NCI-H69 (cell line): ENCODE measurements at regions not wholly inside any gene's neighbourhood (a gene's known extent, or its start where the extent isn't known, plus 50 kb on each side); places are given as distances from the start of the nearest gene placed in this dataset.

Source experiments
- DNase-seq: peaks from one replicate; lab custom pipeline; 2025; lab: John Stamatoyannopoulos, UW

DNA sequence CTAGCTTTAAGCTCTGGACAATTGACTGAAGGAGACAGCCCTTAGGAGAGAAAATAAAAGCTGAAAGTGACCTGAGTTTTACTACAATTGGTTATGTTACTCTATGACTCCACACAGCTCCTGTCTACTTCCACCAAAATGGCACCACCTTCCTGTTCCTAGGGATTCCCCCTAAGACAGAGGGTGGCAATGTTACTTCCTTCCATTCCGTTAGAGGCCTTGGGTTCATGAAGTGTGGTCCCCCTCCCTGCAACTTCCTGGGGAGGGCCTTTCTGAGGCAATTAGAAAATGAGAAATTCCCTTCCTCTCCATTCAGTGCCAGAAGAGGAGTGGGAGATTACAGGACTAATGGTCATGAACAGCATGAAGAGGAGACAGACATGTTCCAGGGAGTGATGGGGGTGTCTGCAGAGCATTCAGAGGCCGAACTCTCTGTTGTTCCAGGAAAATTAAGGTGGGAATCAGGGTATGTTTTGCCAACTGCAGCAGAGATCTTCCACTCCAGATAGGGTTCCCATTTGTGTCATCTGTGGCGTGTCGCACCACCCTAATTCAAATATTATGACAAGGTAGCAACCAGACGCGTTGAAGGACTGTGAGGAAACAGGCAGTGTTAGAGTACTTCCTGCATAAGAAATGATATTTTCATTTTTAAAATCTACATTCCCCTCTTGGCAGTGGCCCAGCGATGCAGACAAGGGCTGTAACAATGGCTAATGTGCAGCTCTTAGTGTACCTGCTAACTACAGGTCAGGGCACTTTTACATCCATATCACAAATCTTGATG is 53.1 kb upstream of the TRIM67 start:
- DNase-seq: no peak

DNA sequence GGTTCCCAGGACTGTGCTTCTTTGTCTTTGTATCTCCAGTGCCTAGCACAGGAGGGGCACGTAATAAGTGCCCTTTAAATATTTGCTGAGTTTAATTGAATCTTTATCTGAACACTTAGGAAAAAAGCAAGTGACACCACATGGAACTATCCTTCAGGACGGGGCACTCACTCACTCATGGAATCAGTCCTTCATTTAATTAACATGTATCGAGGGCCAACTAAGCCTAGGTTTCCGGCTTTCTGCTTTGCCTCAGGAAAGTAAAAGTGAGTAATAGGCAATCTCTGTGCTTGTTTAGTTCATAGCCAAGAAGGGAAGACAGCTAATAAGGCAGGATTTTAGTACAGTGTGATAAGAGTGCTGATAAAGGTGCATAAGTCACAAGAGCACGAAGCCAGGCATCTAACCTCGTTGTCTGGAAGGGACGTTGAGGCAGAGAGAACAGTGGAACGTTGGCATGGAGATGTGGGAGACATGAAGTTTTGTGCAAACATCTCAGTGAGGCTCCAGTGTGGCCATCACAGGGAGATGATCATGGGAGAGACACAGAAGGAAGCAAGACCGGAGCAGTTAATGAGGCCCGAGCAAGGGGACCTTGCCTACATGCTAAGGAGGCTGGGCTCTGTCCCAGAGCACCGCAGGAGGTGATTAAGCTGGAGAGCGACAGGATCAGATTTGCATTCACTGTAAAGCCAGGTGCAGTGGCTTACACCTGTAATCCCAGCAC is 54.1 kb upstream of the TRIM67 start:
- DNase-seq: no peak

DNA sequence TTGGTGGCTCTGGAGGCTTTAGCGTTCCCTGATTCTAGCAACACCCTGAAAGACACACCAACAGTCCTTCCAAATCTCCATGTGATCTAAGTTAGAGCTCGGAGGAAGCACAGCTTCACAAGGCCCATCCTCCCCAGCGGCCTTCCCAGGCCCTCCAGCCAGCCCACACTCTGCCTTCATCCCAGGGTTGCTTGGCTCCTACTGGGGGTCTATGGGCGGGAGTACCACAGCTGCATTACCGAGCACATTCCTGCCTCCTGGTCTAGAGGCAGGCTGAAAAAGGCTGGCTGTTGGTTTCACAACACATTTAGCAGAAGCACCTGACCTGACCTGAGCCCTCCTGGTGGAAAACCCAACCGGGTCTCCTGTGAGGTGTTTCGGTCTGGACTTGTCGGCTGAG is 54.7 kb upstream of the TRIM67 start:
- no peak for DNase-seq

DNA sequence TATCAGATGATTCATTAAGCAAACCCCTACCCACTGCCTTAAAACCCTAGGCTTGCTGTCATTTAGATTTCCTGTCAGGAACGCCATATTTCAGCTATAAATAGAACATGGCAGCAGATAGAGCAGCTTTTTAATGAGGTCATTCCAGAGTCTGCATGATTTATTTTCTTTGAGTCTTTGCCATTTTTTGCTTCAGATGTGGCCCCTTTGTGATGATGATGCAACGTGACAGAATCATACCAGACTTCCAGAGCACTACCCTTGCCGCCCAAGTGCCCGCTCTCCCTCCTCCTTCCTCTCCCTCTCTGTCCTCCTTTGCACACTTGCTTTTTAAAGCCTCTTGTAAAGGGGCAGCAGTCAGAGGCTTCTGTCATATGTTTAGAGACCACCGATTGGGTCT is 55.5 kb upstream of the TRIM67 start:
- peak; percentile 22 for DNase-seq

DNA sequence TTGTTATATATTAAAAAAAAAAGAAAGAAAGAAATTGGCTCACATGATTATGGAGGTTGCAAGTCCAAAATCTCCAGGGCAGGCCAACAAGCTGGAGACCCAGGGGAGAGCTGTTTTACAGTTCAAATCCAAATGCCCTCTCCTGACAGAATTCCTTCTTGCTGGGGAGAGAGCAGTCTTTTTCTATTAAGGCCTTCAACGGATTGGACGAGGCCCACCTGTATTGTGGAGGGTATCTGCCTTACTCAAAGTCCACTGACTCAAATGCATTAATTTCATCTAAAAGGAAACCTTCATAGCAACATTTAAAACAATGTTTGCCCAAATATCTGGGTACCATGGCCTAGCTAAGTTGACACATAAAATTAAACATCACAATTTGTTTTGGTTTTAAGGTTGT is 56.9 kb upstream of the TRIM67 start:
- DNase-seq: no peak

DNA sequence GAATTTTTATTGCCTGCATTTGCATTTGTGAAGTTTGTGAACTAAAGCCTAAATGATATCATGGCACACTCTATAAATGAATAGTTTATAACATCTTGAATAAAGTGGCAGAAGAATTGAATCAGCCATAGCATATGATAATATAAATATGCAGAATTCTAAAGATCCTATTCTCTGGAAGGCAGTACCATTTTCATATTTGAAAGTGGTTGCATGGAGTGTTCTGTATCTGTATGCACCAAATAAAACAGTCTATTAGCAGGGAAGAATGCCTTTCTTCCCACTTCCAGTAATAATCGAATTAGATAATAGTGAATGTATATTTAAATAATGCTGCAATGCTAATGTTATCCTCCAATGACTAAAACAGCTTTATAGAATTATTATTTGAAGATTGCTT is 57.9 kb upstream of the TRIM67 start:
- no peak for DNase-seq

DNA sequence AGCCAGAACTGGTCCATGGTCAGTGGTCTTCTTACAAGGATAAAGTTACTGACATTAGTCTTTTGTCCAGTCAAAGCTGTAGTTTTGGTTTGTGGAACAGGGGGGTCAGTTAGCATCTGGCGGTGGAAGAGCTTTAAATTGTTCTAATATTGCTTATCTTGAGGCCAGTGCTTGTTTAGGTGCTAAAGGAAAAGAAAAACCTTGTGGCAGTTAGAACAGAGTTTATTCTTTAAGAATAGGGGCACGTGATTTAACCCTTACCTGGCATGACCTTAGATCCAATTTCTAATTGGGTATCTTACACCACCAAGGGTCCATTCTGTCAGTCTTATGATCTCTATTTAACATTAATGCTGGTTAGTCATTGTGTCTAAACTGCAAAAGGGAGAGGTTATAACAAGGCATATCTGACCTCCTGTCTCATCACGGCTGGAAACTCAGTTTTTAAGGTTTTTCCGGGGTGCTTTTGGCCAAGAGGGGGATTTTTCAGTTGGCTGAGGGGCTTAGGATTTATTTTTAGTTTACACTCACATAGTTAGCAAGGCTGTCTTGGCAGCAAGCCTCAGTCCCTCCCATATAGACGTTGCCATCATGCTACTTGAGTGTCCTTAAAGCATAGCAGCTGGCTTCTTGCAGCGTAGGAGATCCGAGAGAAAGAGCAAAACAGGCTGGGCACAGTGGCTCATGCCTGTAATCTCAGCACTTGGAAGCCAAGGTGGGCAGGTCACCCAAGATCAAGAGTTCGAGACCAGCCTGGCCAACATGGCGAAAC is 60.1 kb upstream of the FAM89A start:
- DNase-seq: no peak

DNA sequence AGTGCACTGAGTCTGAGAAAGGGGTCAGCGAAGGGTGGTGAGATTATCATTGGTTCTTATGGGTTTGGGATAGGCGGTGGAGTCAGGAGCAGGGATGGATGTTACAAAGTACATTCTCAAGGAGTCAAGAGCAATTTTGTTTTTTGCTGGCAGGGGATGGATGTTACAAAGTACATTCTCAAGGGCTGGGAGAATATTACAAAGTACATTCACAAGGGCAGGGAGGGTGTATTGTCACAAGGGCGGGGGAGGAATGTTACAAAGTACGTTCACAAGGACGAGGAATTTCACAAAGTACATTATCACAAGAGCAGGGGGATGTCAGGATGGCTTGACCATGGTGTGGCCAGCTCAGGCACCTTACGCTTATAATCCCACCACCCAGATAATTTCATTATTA is 59.3 kb upstream of the FAM89A start:
- no peak for DNase-seq

DNA sequence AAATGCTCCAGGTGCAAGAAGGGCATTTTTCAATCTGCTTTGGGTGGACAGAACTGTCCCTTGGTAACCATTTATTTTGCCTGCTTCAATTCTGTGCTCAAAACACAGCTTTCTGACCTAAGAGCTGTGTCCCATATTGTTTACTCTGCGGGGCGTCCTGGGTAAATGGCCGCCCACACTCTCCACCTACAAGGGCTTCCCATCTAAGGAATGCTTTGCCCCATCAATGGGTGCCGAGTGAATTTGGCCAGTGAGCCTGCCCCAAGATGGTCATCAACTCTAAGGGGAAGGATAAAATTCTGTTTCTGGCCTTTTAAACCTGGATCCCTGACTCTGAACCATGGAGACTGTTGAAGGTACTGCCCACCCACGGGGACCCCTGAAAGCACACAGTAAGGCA is 55.5 kb upstream of the FAM89A start:
- DNase-seq: no peak

DNA sequence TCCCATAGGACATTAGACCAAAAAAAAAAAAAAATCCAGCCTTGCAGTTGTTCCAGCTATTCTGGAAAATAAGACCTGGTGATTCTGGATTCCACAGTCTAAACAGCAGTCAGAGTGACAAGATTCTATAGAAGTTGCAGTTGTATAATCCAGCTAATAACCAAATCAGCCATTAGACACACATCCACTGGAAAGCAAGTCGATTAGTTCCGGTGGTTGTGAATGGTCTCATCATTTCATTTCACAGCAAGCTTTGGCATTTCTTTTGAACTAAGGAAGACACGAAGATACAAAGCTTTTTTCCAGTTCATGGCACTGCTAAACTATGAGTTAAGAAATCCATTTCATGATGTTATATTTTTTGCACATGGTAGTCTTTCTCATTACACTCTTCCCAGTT is 54.4 kb upstream of the FAM89A start:
- DNase-seq: no peak

DNA sequence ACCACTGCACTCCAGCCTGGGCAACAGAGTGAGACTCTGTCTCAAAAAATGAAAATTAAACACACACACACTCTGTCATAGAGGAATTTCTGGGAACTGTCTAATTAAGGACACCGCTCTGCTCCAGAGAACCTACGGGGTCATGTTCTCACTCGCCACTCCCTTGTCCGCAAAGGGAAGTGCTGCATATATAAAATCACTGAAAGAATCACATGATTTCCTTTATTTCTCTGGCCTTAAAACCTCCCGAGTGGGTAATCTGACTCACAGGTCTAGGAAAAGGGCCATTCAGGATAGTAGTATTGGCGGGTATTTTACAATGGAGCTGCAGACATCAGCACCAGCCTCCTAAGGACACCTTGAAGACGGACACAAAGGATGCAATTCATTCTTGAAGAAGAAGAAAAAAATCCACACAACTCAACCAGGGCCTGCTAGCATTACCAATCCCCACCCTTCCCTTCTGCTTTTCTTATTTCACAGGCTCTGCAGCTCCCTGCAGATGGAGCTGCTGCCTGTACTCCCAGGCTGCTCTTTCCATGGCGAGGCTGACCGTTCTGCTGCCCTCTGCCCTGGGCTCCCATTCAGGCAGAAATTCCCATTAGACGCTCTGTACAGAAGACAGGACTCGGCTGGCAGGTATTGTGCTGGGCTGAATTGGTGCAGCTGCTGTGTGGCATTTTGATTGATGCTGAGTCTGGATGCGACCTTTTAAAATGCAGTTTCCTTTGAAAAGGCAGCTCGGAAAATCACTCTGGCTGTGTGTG is 53.3 kb upstream of the FAM89A start:
- DNase-seq: no peak

DNA sequence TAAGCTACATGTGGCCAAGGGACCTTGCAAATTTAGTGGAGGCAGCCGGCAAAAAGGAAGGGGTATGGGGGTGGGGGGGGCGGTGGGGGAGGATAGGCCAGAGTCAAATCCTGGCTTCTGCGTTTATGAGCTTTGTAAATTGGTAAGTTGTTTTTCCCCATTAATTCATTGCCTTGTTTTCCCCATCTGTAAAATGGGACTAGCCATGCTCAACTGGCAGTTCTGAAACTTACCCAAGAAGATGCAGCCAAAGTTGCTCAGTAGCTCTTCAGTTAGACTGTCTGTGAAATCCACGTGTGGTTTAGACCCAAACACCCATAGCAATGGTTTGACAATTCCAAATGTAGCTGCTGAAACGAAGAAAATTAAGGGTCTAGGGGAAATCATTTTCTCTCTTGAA is 52.3 kb upstream of the FAM89A start:
- DNase-seq: no peak

DNA sequence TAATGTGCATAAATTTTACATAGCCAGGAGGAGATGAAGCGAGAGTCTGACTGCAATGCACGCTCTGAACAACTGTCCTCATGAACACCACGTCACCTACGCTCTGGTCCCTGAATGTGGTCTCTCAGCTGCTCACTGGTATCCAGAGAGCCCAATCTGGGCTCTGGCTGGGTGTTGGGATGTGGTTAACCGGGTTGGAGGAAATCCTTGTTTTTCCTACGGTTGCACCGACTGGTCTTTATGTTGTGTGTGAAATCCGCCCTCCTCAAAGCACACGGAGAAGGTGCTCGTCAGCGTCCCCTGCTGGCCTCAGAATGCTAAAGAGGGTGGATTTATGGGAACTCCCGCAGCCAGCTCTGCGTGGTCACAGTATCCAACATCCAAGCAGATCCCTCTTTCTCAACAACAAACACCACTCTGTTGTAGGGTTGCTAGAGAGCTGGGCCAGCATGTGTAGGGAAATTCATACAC is 51.8 kb upstream of the FAM89A start:
- DNase-seq: peak; percentile 17

DNA sequence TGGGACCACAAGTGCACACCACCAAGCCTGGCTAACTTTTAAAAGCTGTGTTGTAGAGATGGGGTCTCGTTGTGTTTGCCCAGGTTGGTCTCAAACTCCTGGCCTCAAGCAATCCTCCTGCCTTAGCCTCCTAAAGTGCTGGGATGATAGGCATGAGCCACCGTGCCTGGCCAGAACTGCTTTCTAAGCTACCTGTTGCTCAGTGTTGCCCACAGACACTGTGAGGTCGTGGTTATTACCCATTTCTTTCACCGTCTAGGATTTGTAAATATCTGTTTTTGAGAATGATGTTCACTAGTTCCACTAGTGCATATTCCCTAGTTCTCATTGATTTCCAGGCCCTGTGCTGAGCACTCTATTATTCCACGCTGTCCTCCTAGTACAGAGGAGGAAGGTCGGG is 51.4 kb upstream of the FAM89A start:
- DNase-seq: no peak
